ENCODE measurements at regions not wholly inside any gene's neighbourhood (a gene's known extent, or its start where the extent isn't known, plus 50 kb on each side); places are given as distances from the start of the nearest gene placed in this dataset.
A peak's percentile ranks its signal among the peaks of the same experiment; 100 is the strongest.

GRCh38 chr1:36703526-36704208, 221.0 kb upstream of the CSF3R start:
- peak; percentile 54 to 86 (median 82) for TF ChIP-seq CTCF (IDR thresholded peaks at IDR 0.05)
- WGBS, 2 donors = 20% methylated on average over 19 of the region's 19 CpGs
- Histone ChIP-seq H3K36me3 (no peaks in the 10 kb centered on the region), H3K27me3 (peaks cover 8 to 67% (median 47%) of the 10 kb centered on the region in 7 donors), H3K27ac (no peak overlapping the region), H3K9me3 (no peaks in the 10 kb centered on the region), H3K4me3 (no peak overlapping the region), H3K4me1 (peaks cover 0 to 7% (median 0%) of the 10 kb centered on the region in 9 donors)
- intact Hi-C loops (cut with DNase I) = loop anchor here (1.0 to 10.0 kb wide), 8 partner anchors 331 to 734 kb away; partner anchors contain the start of gene GRIK3 (in 1 of the 10)
- ATAC-seq = peak; percentile 58 to 91 (median 84)
- peak; percentile 66 to 69 for DNase-seq

DNA sequence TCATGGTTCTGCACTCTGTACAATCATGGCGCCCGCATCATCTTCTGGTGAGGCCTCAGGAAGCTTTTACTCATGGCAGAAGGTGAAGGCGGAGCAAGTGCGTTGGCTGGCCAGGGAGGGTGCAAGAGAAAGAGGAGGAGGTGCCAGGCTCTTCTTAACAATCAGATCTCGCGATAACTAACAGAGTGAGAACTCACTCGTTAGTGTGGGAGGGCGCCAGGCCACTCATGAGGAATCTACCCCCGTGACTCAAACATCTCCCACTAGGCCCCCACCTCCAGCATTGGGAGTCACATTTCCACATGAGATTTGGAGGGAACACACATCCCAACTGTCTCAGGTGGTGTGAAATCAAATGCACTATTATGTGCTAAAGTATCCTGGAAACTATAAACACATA, 220.2 kb upstream of the CSF3R start:
- Histone ChIP-seq H3K9me3 (no peaks in the 10 kb centered on the region), H3K4me3 (no peak overlapping the region), H3K4me1 (peaks cover 0 to 7% (median 0%) of the 10 kb centered on the region in 9 donors), H3K27me3 (peaks cover 8 to 64% (median 41%) of the 10 kb centered on the region in 7 donors), H3K27ac (no peak overlapping the region), H3K36me3 (no peaks in the 10 kb centered on the region)
- no peak for DNase-seq
- intact Hi-C loops (cut with DNase I) = loop anchor here (1.0 to 10.0 kb wide), 8 partner anchors 332 to 734 kb away; partner anchors contain the start of gene GRIK3 (in 1 of the 10)
- no peak for ATAC-seq
- 76 to 79% methylated on average over 9 of the region's 9 CpGs for WGBS, 2 donors
- TF ChIP-seq CTCF (IDR thresholded peaks at IDR 0.05) = no peak

DNA sequence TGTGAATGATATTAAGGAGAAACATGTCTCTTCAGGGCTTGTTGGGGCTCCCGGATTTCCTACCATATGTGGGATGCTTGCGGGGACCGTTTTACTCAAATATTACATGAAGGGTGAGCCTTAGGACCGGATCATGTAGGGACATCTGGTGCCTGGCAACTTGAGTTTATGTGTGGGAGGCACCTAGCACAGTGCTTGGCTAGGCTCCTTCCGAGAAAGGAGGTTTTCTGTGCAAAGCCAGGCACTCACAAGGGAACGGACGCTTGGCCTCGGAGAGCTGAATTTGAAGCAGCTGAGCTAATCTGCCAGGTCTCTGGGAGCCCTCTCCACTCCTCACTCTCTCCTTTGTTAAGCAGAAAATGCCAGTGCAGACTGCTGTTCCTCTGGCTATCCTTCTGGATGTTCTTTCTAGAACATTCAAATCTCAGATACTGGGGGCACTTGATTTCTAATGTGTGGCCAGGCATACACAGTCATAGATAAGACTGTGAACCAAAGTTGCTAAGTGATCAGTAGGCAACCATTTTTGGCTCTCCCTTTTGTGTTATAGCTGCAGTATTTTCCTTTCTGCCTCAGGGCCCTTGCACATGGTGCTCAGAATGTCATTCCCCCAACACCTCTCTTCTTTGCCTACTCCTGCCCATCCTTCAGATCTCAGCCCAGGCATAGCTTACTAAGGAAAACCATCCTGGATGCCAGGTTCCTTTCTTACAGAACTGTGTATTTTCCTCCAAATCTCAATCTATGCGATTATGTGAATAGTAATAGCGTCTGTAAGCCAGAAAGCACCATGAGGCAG, 216.6 kb upstream of the CSF3R start:
- Histone ChIP-seq H3K4me3 (no peak overlapping the region), H3K27me3 (peaks cover 0 to 53% (median 35%) of the 10 kb centered on the region in 7 donors), H3K9me3 (no peaks in the 10 kb centered on the region), H3K36me3 (no peaks in the 10 kb centered on the region), H3K27ac (no peak overlapping the region), H3K4me1 (peaks cover 0 to 7% (median 0%) of the 10 kb centered on the region in 9 donors)
- no peak for DNase-seq
- intact Hi-C loops (cut with DNase I) = no loop called here
- WGBS, 2 donors = 60 to 72% methylated on average over 10 of the region's 10 CpGs
- ATAC-seq = no peak
- no peak for TF ChIP-seq CTCF (IDR thresholded peaks at IDR 0.05)

GRCh38 chr1:36697836-36698605, 215.3 kb upstream of the CSF3R start:
- ATAC-seq (no peak), DNase-seq (no peak)
- TF ChIP-seq CTCF (IDR thresholded peaks at IDR 0.05) = no peak
- Histone ChIP-seq H3K27ac (no peak overlapping the region), H3K4me1 (no peaks in the 10 kb centered on the region), H3K4me3 (no peak overlapping the region), H3K27me3 (peaks cover 0 to 56% (median 38%) of the 10 kb centered on the region in 7 donors), H3K9me3 (no peaks in the 10 kb centered on the region), H3K36me3 (no peaks in the 10 kb centered on the region)
- 56 to 62% methylated on average over 4 of the region's 4 CpGs for WGBS, 2 donors
- intact Hi-C loops (cut with DNase I) = no loop called here
